Loucy (cell line): ENCODE measurements at regions not wholly inside any gene's neighbourhood (a gene's known extent, or its start where the extent isn't known, plus 50 kb on each side); places are given as distances from the start of the nearest gene placed in this dataset.

ENCODE experiments used
- EZH2phosphoT487 ChIP-seq: fragments of 200-600 bp; IDR thresholded peaks from 2 replicates; pipeline ENCODE4 v1.6.1; 2018; ENCODE audit warnings: antibody characterized with exemption, mild to moderate bottlenecking, moderate library complexity, borderline replicate concordance
- TF ChIP-seq, protein P1 (sequence below): fragments of 200-600 bp; sonication (generic); conservative IDR thresholded peaks from 2 replicates; pipeline ENCODE4 v1.5.1; 2014; ENCODE audit warnings: mild to moderate bottlenecking, antibody characterized with exemption, low read length

DNA sequence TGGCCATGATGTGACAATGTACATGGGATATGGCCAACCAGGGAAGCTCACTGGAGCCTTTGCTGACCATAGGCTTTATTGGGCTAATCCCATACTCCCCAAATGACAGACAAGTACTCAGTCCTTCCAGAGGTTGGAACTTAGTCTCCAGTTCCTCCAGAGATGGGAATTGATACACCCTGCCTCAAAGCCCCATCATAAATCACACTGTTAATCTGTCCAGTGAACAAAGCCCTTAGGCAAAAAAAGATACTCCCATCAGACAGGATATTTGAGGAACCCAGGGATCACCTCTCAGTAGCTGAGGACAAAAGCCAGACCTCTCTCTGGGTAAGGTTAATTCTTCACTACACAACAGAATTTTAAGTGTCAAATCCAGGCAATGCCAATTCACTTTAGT is 247.5 kb upstream of the CDH20 start:
- TF ChIP-seq, protein P1, sequence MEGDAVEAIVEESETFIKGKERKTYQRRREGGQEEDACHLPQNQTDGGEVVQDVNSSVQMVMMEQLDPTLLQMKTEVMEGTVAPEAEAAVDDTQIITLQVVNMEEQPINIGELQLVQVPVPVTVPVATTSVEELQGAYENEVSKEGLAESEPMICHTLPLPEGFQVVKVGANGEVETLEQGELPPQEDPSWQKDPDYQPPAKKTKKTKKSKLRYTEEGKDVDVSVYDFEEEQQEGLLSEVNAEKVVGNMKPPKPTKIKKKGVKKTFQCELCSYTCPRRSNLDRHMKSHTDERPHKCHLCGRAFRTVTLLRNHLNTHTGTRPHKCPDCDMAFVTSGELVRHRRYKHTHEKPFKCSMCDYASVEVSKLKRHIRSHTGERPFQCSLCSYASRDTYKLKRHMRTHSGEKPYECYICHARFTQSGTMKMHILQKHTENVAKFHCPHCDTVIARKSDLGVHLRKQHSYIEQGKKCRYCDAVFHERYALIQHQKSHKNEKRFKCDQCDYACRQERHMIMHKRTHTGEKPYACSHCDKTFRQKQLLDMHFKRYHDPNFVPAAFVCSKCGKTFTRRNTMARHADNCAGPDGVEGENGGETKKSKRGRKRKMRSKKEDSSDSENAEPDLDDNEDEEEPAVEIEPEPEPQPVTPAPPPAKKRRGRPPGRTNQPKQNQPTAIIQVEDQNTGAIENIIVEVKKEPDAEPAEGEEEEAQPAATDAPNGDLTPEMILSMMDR, result no peak
- TF ChIP-seq EZH2phosphoT487, result no peak
